Osteocyte (in vitro differentiated cells): ENCODE measurements at regions not wholly inside any gene's neighbourhood (a gene's known extent, or its start where the extent isn't known, plus 50 kb on each side); places are given as distances from the start of the nearest gene placed in this dataset.
A peak's percentile ranks its signal among the peaks of the same experiment; 100 is the strongest.

Source experiments
- DNase-seq: peaks from one replicate; pipeline ENCODE4 v3.0.0; 2021; ENCODE audit warnings: mixed read lengths; ENCODE audit not compliant: unreplicated experiment; ENCODE audit errors: extremely low spot score
- H3K27ac Mint-ChIP-seq: one replicate; pipeline ENCODE4 v1.8.0; 2021; ENCODE audit warnings: mild to moderate bottlenecking, mixed read lengths; ENCODE audit not compliant: unreplicated experiment
- H3K27me3 Mint-ChIP-seq: one replicate; pipeline ENCODE4 v1.8.0; 2021; ENCODE audit warnings: mixed read lengths; ENCODE audit not compliant: unreplicated experiment
- H3K36me3 Mint-ChIP-seq: one replicate; pipeline ENCODE4 v1.8.0; 2021; ENCODE audit warnings: mixed read lengths; ENCODE audit not compliant: unreplicated experiment
- H3K4me1 Mint-ChIP-seq: one replicate; pipeline ENCODE4 v1.8.0; 2021; ENCODE audit warnings: mixed read lengths; ENCODE audit not compliant: unreplicated experiment
- H3K4me3 Mint-ChIP-seq: one replicate; pipeline ENCODE4 v1.8.0; 2021; ENCODE audit warnings: mild to moderate bottlenecking, moderate library complexity, mixed read lengths; ENCODE audit not compliant: unreplicated experiment
- H3K9me3 Mint-ChIP-seq: one replicate; pipeline ENCODE4 v1.8.0; 2021; ENCODE audit warnings: mixed read lengths; ENCODE audit not compliant: unreplicated experiment
- TF ChIP-seq, protein P1 (sequence below): fragments of 200-600 bp; sonication (generic); IDR thresholded peaks from 2 replicates; pipeline ENCODE4 v1.5.0; 2021; ENCODE audit warnings: antibody characterized with exemption, mild to moderate bottlenecking, moderate library complexity

DNA sequence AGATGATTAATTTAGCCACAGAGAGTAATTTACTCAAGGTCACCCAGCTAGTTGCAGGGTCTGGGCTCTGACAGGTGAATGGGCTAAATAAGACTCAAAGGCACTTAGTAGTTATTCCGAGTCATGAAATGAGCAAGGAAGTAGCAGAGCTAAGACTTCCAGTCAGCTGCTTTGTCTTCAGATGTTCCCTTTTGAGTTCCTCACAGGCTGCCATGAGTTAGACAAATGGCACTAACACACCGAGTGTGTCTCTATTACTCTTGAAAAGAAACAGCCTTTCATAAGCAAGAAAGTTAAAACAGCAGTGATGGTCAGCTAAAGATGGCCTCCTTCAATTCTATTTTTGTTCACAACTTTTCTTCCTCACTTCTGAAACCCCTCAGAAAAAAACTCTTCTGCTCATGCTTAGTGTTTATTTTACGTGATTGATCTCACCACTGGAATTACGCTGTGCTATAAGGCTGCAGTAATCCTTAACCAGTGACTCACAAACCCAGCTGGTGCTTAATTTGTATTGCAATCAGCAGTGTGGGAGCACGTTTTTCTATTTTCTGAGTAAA lies 389.1 kb downstream of the AASDHPPT start:
- no peaks in the 10 kb centered on the region for H3K36me3 Mint-ChIP-seq
- H3K4me3 Mint-ChIP-seq, result no peak overlapping the region
- H3K27me3 Mint-ChIP-seq, result no peaks in the 10 kb centered on the region
- no peaks in the 10 kb centered on the region for H3K9me3 Mint-ChIP-seq
- no peak for DNase-seq
- TF ChIP-seq, protein P1, sequence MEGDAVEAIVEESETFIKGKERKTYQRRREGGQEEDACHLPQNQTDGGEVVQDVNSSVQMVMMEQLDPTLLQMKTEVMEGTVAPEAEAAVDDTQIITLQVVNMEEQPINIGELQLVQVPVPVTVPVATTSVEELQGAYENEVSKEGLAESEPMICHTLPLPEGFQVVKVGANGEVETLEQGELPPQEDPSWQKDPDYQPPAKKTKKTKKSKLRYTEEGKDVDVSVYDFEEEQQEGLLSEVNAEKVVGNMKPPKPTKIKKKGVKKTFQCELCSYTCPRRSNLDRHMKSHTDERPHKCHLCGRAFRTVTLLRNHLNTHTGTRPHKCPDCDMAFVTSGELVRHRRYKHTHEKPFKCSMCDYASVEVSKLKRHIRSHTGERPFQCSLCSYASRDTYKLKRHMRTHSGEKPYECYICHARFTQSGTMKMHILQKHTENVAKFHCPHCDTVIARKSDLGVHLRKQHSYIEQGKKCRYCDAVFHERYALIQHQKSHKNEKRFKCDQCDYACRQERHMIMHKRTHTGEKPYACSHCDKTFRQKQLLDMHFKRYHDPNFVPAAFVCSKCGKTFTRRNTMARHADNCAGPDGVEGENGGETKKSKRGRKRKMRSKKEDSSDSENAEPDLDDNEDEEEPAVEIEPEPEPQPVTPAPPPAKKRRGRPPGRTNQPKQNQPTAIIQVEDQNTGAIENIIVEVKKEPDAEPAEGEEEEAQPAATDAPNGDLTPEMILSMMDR, result no peak
- peaks cover 67% of the 10 kb centered on the region for H3K4me1 Mint-ChIP-seq
- peak overlapping the region; percentile 67 for H3K27ac Mint-ChIP-seq

DNA sequence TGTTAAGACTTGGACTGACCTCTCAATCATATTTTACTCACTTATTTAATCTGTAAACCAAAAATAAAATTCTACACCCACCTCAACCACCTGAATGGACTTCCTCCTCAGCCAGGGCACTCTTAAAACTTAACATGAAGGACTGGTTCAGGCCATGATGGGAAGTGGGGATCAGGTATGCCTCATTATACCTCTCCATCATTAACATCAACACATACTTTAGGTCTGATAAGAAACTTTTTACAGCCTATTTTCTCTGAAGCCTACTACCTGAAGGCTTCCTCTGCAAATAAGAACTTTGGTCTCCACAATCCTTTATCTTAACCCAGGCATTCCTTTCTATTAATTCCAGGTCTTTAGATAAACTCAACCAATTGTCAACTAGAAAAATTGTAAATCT lies 390.0 kb downstream of the AASDHPPT start:
- H3K36me3 Mint-ChIP-seq, result no peaks in the 10 kb centered on the region
- no peak for DNase-seq
- no peaks in the 10 kb centered on the region for H3K9me3 Mint-ChIP-seq
- no peaks in the 10 kb centered on the region for H3K27me3 Mint-ChIP-seq
- no peak overlapping the region for H3K4me3 Mint-ChIP-seq
- peak overlapping the region; percentile 5 for H3K27ac Mint-ChIP-seq
- TF ChIP-seq, protein P1, result no peak
- H3K4me1 Mint-ChIP-seq, result peaks cover 63% of the 10 kb centered on the region

DNA sequence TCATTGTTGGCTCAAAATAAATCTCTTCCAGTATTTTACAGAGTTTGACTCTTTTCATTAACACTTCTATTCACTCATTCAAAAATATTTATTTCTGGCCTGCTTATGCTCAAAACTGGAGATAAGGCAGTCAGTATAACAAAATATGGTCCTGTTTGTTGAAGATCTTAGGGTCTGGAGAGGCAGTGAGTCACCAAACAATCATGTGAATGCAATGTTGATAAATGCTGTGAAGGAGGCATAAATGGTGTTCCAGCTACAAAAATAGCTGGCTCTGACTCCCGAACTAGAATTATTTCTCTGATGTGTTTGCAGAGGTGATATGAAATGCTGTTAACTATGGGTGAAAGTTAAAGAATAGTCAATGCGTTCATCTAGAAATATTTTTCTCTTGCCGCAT lies 390.6 kb downstream of the AASDHPPT start:
- peaks cover 60% of the 10 kb centered on the region for H3K4me1 Mint-ChIP-seq
- no peak for DNase-seq

DNA sequence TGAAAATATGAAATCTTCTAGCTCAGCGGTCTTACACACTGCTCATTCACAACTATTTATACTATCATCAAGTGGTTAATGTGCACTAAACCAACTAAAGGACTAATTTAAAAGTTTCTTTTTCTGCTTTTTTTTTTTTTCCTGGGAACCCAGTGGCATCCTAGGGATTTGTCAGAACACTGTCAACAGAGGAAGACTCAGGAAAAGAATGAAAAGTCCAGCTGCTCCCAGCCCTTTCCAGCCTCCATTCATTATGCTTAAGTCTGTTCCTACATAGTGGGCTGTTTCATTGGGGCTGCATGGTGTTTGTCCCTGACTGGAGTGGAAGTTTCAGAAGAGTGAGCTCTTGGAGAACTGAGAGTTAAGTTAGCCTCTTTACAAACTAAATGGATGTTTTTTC lies 391.1 kb downstream of the AASDHPPT start:
- Mint-ChIP-seq H3K9me3 (peaks cover 1% of the 10 kb centered on the region), H3K27me3 (no peaks in the 10 kb centered on the region), H3K4me3 (no peak overlapping the region), H3K36me3 (no peaks in the 10 kb centered on the region), H3K27ac (peak overlapping the region; percentile 24), H3K4me1 (peaks cover 60% of the 10 kb centered on the region)
- DNase-seq, result no peak
- TF ChIP-seq, protein P1, result no peak

More for the DNA sequence above, 390.6 kb downstream of the AASDHPPT start:
- Mint-ChIP-seq H3K4me3 (no peak overlapping the region), H3K9me3 (no peaks in the 10 kb centered on the region), H3K36me3 (no peaks in the 10 kb centered on the region), H3K27ac (peak overlapping the region; percentile 40), H3K27me3 (no peaks in the 10 kb centered on the region)
- TF ChIP-seq, protein P1, result no peak

DNA sequence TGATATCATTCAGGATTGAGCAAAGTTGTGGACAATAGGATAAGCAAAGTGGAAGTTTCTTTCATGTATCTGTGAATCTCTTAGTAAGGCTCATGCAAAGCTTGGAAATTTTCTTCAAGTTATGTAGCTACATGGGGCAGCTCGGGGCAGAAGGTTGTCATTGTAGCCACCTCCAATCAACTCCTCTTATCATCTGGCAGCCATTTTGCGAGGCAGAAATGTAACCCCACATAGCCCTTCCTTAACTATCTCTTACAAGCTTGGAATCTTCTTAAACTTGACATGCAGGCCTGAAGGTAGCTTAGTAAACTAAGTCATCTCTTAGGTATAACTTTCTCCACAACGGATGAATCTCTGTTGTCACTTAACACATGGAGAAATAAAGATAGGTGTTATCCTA lies 392.8 kb downstream of the AASDHPPT start:
- Mint-ChIP-seq H3K9me3 (peaks cover 9% of the 10 kb centered on the region), H3K4me1 (peaks cover 47% of the 10 kb centered on the region), H3K27me3 (no peaks in the 10 kb centered on the region), H3K36me3 (no peaks in the 10 kb centered on the region), H3K27ac (no peak overlapping the region), H3K4me3 (no peak overlapping the region)
- TF ChIP-seq, protein P1, result no peak
- DNase-seq, result no peak
